H9 (cell line): ENCODE measurements at regions not wholly inside any gene's neighbourhood (a gene's known extent, or its start where the extent isn't known, plus 50 kb on each side); places are given as distances from the start of the nearest gene placed in this dataset.

Source experiments
- DNase-seq: peaks from one replicate; pipeline ENCODE4 v3.0.0-alpha.2; 2017
- H2AFZ ChIP-seq: one replicate; pipeline ENCODE4 v1.6.1; 2013; ENCODE audit warnings: mild to moderate bottlenecking, low read length, control low read depth, moderate library complexity
- H2AK5ac ChIP-seq: 2 replicates; pipeline ENCODE4 v1.6.1; 2013; ENCODE audit warnings: low read length, control low read depth, mixed read lengths; ENCODE audit not compliant: insufficient read length
- H2BK120ac ChIP-seq: one replicate; pipeline ENCODE4 v1.6.1; 2013; ENCODE audit warnings: low read depth, mild to moderate bottlenecking, low read length, control low read depth, inconsistent platforms; ENCODE audit not compliant: poor library complexity, severe bottlenecking
- H2BK12ac ChIP-seq: 2 replicates; pipeline ENCODE4 v1.6.1; 2013; ENCODE audit warnings: low read length, control low read depth, mixed read lengths, low read depth; ENCODE audit not compliant: insufficient read length
- H2BK15ac ChIP-seq: 2 replicates; pipeline ENCODE4 v1.6.1; 2013; ENCODE audit warnings: low read depth, low read length, control low read depth
- H2BK20ac ChIP-seq: one replicate; pipeline ENCODE4 v1.6.1; 2013; ENCODE audit warnings: low read depth, mild to moderate bottlenecking, low read length, control low read depth, inconsistent platforms; ENCODE audit not compliant: poor library complexity, severe bottlenecking
- H2BK5ac ChIP-seq: 2 replicates; pipeline ENCODE4 v1.6.1; 2013; ENCODE audit warnings: low read length, control low read depth, mixed read lengths; ENCODE audit not compliant: insufficient read length
- H3K14ac ChIP-seq: 2 replicates; pipeline ENCODE4 v1.6.1; 2013; ENCODE audit warnings: low read length, control low read depth; ENCODE audit not compliant: insufficient read depth
- H3K18ac ChIP-seq: 2 replicates; pipeline ENCODE4 v1.6.1; 2013; ENCODE audit warnings: low read depth, mild to moderate bottlenecking, mixed read lengths, low read length, control low read depth; ENCODE audit not compliant: insufficient read length
- H3K23ac ChIP-seq: 2 replicates; pipeline ENCODE4 v1.6.1; 2013; ENCODE audit warnings: low read length, control low read depth, mixed read lengths, low read depth; ENCODE audit not compliant: insufficient read length
- H3K23me2 ChIP-seq: 2 replicates; pipeline ENCODE4 v1.6.1; 2013; ENCODE audit warnings: low read depth, mild to moderate bottlenecking, mixed read lengths, low read length, control low read depth; ENCODE audit not compliant: insufficient read length, poor library complexity, severe bottlenecking
- H3K27ac ChIP-seq: 2 replicates; pipeline ENCODE4 v1.5.1; 2013; ENCODE audit warnings: low read length, control low read depth, mixed read lengths, low read depth; ENCODE audit not compliant: insufficient read length
- H3K27me3 ChIP-seq: 2 replicates; pipeline ENCODE4 v1.6.1; 2013; ENCODE audit warnings: low read length, control low read depth, inconsistent platforms; ENCODE audit not compliant: insufficient read depth
- H3K4ac ChIP-seq: 2 replicates; pipeline ENCODE4 v1.6.1; 2013; ENCODE audit warnings: low read depth, mild to moderate bottlenecking, control low read depth, inconsistent platforms, low read length, moderate library complexity
- H3K4me1 ChIP-seq: 2 replicates; pipeline ENCODE4 v1.6.1; 2013; ENCODE audit warnings: low read length, control low read depth, inconsistent platforms; ENCODE audit not compliant: insufficient read depth
- H3K4me2 ChIP-seq: 2 replicates; pipeline ENCODE4 v1.6.1; 2013; ENCODE audit warnings: low read length, control low read depth, mixed read lengths; ENCODE audit not compliant: insufficient read length, insufficient read depth
- H3K56ac ChIP-seq: 2 replicates; pipeline ENCODE4 v1.6.1; 2013; ENCODE audit warnings: low read depth, mild to moderate bottlenecking, mixed read lengths, low read length, control low read depth; ENCODE audit not compliant: insufficient read length
- H3K79me1 ChIP-seq: 2 replicates; pipeline ENCODE4 v1.6.1; 2013; ENCODE audit warnings: low read depth, mild to moderate bottlenecking, moderate library complexity, low read length, control low read depth, inconsistent platforms; ENCODE audit not compliant: insufficient read depth, poor library complexity, severe bottlenecking
- H3K79me2 ChIP-seq: 2 replicates; pipeline ENCODE4 v1.6.1; 2013; ENCODE audit warnings: low read length, control low read depth, inconsistent platforms; ENCODE audit not compliant: insufficient read depth
- H3K9ac ChIP-seq: 2 replicates; pipeline ENCODE4 v1.6.1; 2013; ENCODE audit warnings: low read length, control low read depth, mixed read lengths; ENCODE audit not compliant: insufficient read length; ENCODE audit errors: extremely low read depth
- H3K9me3 ChIP-seq: one replicate; pipeline ENCODE4 v1.6.1; 2013; ENCODE audit warnings: low read depth, low read length, inconsistent platforms; ENCODE audit not compliant: control insufficient read depth
- H3T11ph ChIP-seq: one replicate; pipeline ENCODE4 v1.6.1; 2013; ENCODE audit warnings: mild to moderate bottlenecking, low read length, control low read depth, inconsistent platforms
- H4K20me1 ChIP-seq: one replicate; pipeline ENCODE4 v1.6.1; 2013; ENCODE audit not compliant: control insufficient read depth, insufficient read length, insufficient read depth
- H4K5ac ChIP-seq: 2 replicates; pipeline ENCODE4 v1.6.1; 2013; ENCODE audit warnings: low read depth, mild to moderate bottlenecking, mixed read lengths, low read length, control low read depth; ENCODE audit not compliant: insufficient read length
- H4K8ac ChIP-seq: replicated peaks from 2 replicates; pipeline ENCODE4 v1.6.1; 2013; ENCODE audit warnings: low read length, control low read depth, mixed read lengths, low read depth; ENCODE audit not compliant: insufficient read length
- H4K91ac ChIP-seq: 2 replicates; pipeline ENCODE4 v1.6.1; 2013; ENCODE audit warnings: low read depth, mild to moderate bottlenecking, moderate library complexity, mixed read lengths, low read length, control low read depth; ENCODE audit not compliant: insufficient read length
- H3K27ac Mint-ChIP-seq, 3 experiments: 2 replicates in 2 of 3; 3 replicates in 1 of 3; pipeline ENCODE4 v1.8.0; 2020 to 2021; ENCODE audit warnings: mixed read lengths in 3 of 3, mild to moderate bottlenecking in 1 of 3, moderate library complexity in 1 of 3
- H3K27me3 Mint-ChIP-seq: 2 replicates; pipeline ENCODE4 v1.8.0; 2021; ENCODE audit warnings: low read depth, mild to moderate bottlenecking, moderate library complexity, mixed read lengths
- H3K36me3 Mint-ChIP-seq, 3 experiments: 2 replicates in 2 of 3; 3 replicates in 1 of 3; pipeline ENCODE4 v1.8.0; 2020 to 2021; ENCODE audit warnings: low read depth in 3 of 3, mixed read lengths in 3 of 3; ENCODE audit not compliant: insufficient read depth in 1 of 3
- H3K4me1 Mint-ChIP-seq, 2 experiments: 2 replicates each; pipeline ENCODE4 v1.8.0; 2020; ENCODE audit warnings: mixed read lengths in 2 of 2
- H3K4me3 Mint-ChIP-seq, 2 experiments: 2 replicates in 1 of 2; 3 replicates in 1 of 2; pipeline ENCODE4 v1.8.0; 2020 to 2021; ENCODE audit warnings: mild to moderate bottlenecking in 2 of 2, mixed read lengths in 2 of 2, moderate library complexity in 1 of 2
- H3K9me3 Mint-ChIP-seq, 2 experiments: 2 replicates in 1 of 2; 3 replicates in 1 of 2; pipeline ENCODE4 v1.8.0; 2020; ENCODE audit warnings: mild to moderate bottlenecking in 2 of 2, mixed read lengths in 2 of 2, moderate library complexity in 1 of 2
- whole genome bisulfite sequencing: extraction: QIAGEN DNeasy Blood & Tissue Kit; methylation state at CpG from one replicate; pipeline ENCODE4 v1.1.7; 2013; ENCODE audit warnings: missing lambda C conversion rate, low lambda C conversion rate, mixed read lengths; ENCODE audit not compliant: insufficient read length; ENCODE audit errors: extremely low coverage; 5-methylcytosine and 5-hydroxymethylcytosine counted together
- TF ChIP-seq, protein P1 (sequence below): fragments of 200-600 bp; sonication (generic); conservative IDR thresholded peaks from 3 replicates; pipeline ENCODE4 v1.8.0; 2021; ENCODE audit warnings: antibody characterized with exemption, mild to moderate bottlenecking

DNA sequence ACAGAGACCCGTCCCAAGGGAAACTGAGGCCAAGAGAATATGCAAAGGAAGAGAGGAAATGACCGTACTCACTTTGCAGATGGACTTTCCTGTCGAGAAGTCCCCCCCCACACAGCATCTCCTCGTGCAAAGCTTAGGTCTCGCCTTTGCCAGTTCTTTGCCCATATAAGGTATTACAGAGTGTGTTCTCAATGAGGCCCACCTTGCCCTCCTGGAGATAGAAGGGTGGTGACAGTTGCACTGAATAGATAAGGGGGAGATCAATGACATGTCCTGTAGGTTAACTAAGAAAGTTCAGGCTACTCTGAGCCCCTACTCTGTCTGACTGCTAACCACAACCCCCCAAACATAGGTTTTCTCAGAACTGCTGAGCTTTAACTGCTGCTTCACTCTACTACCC is 68.2 kb upstream of the SPTLC1 start:
- Histone ChIP-seq H3K23ac (no peak overlapping the region), H3K4me2 (no peak overlapping the region), H2BK12ac (no peak overlapping the region), H2BK120ac (no peak overlapping the region), H3K14ac (no peak overlapping the region), H3K56ac (no peak overlapping the region), H3T11ph (no peak overlapping the region), H3K27ac (no peak overlapping the region), H3K23me2 (no peaks in the 10 kb centered on the region), H4K91ac (no peak overlapping the region), H3K79me1 (no peaks in the 10 kb centered on the region), H2AK5ac (no peak overlapping the region), H2BK15ac (no peak overlapping the region), H2BK20ac (no peak overlapping the region), H2BK5ac (no peak overlapping the region), H3K27me3 (no peaks in the 10 kb centered on the region), H4K5ac (no peak overlapping the region), H3K79me2 (no peaks in the 10 kb centered on the region), H3K9ac (no peak overlapping the region), H3K4ac (no peak overlapping the region), H3K4me1 (no peaks in the 10 kb centered on the region), H2AFZ (no peak overlapping the region), H4K20me1 (no peaks in the 10 kb centered on the region), H3K9me3 (no peaks in the 10 kb centered on the region), H3K18ac (no peak overlapping the region), H4K8ac (no peak overlapping the region)
- Mint-ChIP-seq H3K4me3 (no peak overlapping the region), H3K36me3 (peaks cover 0 to 3% (median 0%) of the 10 kb centered on the region in 3 experiments; a peak in 1 of 7 replicates), H3K27ac (no peak overlapping the region), H3K27me3 (peaks cover 7% of the 10 kb centered on the region), H3K4me1 (peaks cover 0 to 6% of the 10 kb centered on the region in 2 experiments; a peak in 2 of 4 replicates), H3K9me3 (peaks cover 3 to 6% of the 10 kb centered on the region in 2 experiments; a peak in 3 of 5 replicates)
- DNase-seq, result no peak
- no CpG with 5 or more reads among the region's 5 CpGs for WGBS
- TF ChIP-seq, protein P1, sequence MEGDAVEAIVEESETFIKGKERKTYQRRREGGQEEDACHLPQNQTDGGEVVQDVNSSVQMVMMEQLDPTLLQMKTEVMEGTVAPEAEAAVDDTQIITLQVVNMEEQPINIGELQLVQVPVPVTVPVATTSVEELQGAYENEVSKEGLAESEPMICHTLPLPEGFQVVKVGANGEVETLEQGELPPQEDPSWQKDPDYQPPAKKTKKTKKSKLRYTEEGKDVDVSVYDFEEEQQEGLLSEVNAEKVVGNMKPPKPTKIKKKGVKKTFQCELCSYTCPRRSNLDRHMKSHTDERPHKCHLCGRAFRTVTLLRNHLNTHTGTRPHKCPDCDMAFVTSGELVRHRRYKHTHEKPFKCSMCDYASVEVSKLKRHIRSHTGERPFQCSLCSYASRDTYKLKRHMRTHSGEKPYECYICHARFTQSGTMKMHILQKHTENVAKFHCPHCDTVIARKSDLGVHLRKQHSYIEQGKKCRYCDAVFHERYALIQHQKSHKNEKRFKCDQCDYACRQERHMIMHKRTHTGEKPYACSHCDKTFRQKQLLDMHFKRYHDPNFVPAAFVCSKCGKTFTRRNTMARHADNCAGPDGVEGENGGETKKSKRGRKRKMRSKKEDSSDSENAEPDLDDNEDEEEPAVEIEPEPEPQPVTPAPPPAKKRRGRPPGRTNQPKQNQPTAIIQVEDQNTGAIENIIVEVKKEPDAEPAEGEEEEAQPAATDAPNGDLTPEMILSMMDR, result no peak
